Neutrophil (primary cell): ENCODE measurements at regions not wholly inside any gene's neighbourhood (a gene's known extent, or its start where the extent isn't known, plus 50 kb on each side); places are given as distances from the start of the nearest gene placed in this dataset.

ENCODE experiments used
- H3K27ac ChIP-seq: fragments of 200-600 bp; sonication (generic); 2 replicates; pipeline ENCODE4 v1.5.1; 2016; ENCODE audit warnings: mild to moderate bottlenecking, moderate library complexity
- H3K27me3 ChIP-seq: fragments of 200-600 bp; sonication (generic); 2 replicates; pipeline ENCODE4 v1.6.0; 2016; ENCODE audit warnings: mild to moderate bottlenecking
- H3K36me3 ChIP-seq: fragments of 200-600 bp; sonication (generic); 2 replicates; pipeline ENCODE4 v1.5.1; 2017
- H3K4me1 ChIP-seq, 2 experiments: fragments of 200-600 bp in 1 of 2; sonication (generic) in 1 of 2; 1 replicate in 1 of 2; 2 replicates in 1 of 2; pipeline versions ENCODE4 v1.5.1 to v1.6.1; 2013 to 2016; ENCODE audit warnings: low read depth in 1 of 2, low read length in 1 of 2, mild to moderate bottlenecking in 1 of 2, moderate library complexity in 1 of 2; ENCODE audit not compliant: control insufficient read depth in 1 of 2, insufficient read depth in 1 of 2
- H3K4me3 ChIP-seq, 2 experiments: fragments of 200-600 bp in 1 of 2; sonication (generic) in 1 of 2; 1 replicate in 1 of 2; 2 replicates in 1 of 2; pipeline ENCODE4 v1.5.1; 2013 to 2016; ENCODE audit warnings: low read depth in 1 of 2, low read length in 1 of 2, mild to moderate bottlenecking in 1 of 2, moderate library complexity in 1 of 2
- H3K9me3 ChIP-seq: fragments of 200-600 bp; sonication (generic); 2 replicates; pipeline ENCODE4 v1.5.1; 2016
- CTCF ChIP-seq: fragments of 200-600 bp; sonication (generic); IDR thresholded peaks from 2 replicates; pipeline ENCODE4 v1.5.1; 2016; ENCODE audit warnings: antibody characterized with exemption

DNA sequence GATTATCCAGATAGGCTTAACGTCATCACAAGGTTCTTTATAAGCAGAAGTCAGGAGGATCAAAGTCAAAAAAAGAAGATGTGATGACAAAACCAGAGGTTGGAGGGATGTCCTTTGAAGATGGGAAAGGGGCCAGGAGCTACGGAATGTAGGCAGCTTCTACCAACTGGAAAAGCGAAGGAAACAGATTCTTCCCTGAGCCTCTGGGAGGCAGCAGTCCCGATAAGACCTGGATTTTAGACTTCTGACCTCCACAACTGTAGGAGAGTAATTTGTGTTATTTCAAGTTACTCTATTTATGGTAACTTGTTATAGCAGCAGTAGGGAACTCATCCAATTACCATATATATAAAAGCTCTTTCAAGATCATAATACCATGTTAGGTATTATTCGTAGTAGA is 98.8 kb upstream of the MYCBP2 start:
- no peak overlapping the region for H3K27ac ChIP-seq
- no peaks in the 10 kb centered on the region for H3K36me3 ChIP-seq
- TF ChIP-seq CTCF: no peak
- H3K27me3 ChIP-seq: no peaks in the 10 kb centered on the region
- H3K9me3 ChIP-seq: no peaks in the 10 kb centered on the region
- no peaks in the 10 kb centered on the region for H3K4me1 ChIP-seq
- H3K4me3 ChIP-seq: no peak overlapping the region

GRCh38 chr13:77423296-77423695 is 96.4 kb upstream of the MYCBP2 start:
- no peak for TF ChIP-seq CTCF
- H3K36me3 ChIP-seq: no peaks in the 10 kb centered on the region
- H3K27me3 ChIP-seq: no peaks in the 10 kb centered on the region
- H3K4me3 ChIP-seq: no peak overlapping the region
- H3K27ac ChIP-seq: no peak overlapping the region
- no peaks in the 10 kb centered on the region for H3K9me3 ChIP-seq
- no peaks in the 10 kb centered on the region for H3K4me1 ChIP-seq

DNA sequence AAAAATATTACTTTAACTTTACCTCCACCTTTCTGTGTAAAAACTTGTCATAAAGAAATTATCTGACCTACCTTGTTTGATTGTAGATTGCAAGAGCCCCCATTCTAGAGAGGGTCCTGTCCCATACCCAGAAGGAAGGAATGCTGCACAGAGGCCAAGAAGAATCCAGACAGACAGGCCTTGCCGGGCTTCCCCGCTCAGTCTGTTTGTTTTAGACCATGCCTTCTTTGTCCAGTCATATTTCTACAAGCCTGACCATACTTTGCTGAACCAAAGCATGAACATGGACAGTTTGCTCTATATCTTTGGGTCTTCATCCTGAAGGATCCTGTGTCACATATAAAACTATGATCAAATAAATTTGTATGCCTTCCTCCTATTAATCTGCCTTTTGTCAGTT is 95.8 kb upstream of the MYCBP2 start:
- Histone ChIP-seq H3K9me3 (no peaks in the 10 kb centered on the region), H3K27me3 (no peaks in the 10 kb centered on the region), H3K27ac (no peak overlapping the region), H3K4me3 (no peak overlapping the region), H3K36me3 (no peaks in the 10 kb centered on the region), H3K4me1 (no peaks in the 10 kb centered on the region)
- TF ChIP-seq CTCF: no peak

- H3K27ac ChIP-seq: no peak overlapping the region
- TF ChIP-seq CTCF: no peak
- H3K4me1 ChIP-seq: no peaks in the 10 kb centered on the region
- H3K9me3 ChIP-seq: no peaks in the 10 kb centered on the region
- H3K4me3 ChIP-seq: no peak overlapping the region
- no peaks in the 10 kb centered on the region for H3K27me3 ChIP-seq
- H3K36me3 ChIP-seq: no peaks in the 10 kb centered on the region
Observed at GRCh38 chr13:77417897-77418296, 91.0 kb upstream of the MYCBP2 start.

DNA sequence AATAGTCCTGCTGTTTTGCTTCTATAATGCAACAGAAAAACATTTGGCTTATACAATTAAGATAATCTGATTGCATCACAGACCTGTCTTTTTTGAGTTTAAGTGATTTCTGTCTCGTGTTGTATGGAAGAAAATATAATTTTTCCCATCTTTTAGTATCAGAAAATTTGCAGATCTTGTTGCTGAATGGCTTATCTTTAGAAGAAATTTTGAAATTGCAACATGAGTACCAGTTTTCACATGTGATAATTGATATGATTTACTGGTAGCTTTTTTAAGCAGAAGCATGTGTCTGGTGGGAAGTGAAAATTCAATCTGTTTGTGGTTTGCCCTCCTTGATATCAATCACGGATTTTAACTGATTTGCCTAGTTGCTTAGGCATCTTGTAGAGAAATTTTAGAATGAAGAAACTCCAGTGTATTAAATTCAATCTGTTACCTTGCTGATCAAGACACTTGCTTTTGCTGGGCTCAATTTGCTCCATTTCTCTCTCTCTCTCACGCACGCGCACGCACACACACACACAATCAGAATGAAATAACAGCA is 89.8 kb upstream of the MYCBP2 start:
- Histone ChIP-seq H3K4me1 (no peaks in the 10 kb centered on the region), H3K36me3 (no peaks in the 10 kb centered on the region), H3K27ac (no peak overlapping the region), H3K4me3 (no peak overlapping the region), H3K9me3 (no peaks in the 10 kb centered on the region), H3K27me3 (no peaks in the 10 kb centered on the region)
- TF ChIP-seq CTCF: no peak
